Neural cell (in vitro differentiated cells): ENCODE measurements at regions not wholly inside any gene's neighbourhood (a gene's known extent, or its start where the extent isn't known, plus 50 kb on each side); places are given as distances from the start of the nearest gene placed in this dataset.

ENCODE experiments used
- H2AFZ ChIP-seq: fragments of 200-600, 300-800 bp; sonication (generic), shearing (Covaris generic); 2 replicates; pipeline ENCODE4 v1.6.0; 2014; ENCODE audit warnings: low read depth, mild to moderate bottlenecking, antibody characterized with exemption, low read length, moderate library complexity
- H3F3A ChIP-seq: fragments of 200-600 bp; shearing (Covaris generic); 2 replicates; pipeline ENCODE4 v1.6.1; 2016; ENCODE audit warnings: mild to moderate bottlenecking, moderate library complexity, mixed read lengths, antibody characterized with exemption, low read length; ENCODE audit not compliant: insufficient read depth, poor library complexity, severe bottlenecking
- H3K27ac ChIP-seq: fragments of 200-600, 300-800 bp; sonication (generic), shearing (Covaris generic); 2 replicates; pipeline ENCODE4 v1.5.1; 2014; ENCODE audit warnings: mild to moderate bottlenecking, low read length, moderate library complexity
- H3K27me3 ChIP-seq: fragments of 300-800, 200-600 bp; sonication (generic), shearing (Covaris generic); 2 replicates; pipeline ENCODE4 v1.6.0; 2014; ENCODE audit warnings: mild to moderate bottlenecking, low read depth, low read length, moderate library complexity; ENCODE audit not compliant: insufficient read depth
- H3K36me3 ChIP-seq: fragments of 300-800, 200-600 bp; sonication (generic), shearing (Covaris generic); 2 replicates; pipeline ENCODE4 v1.5.1; 2014; ENCODE audit warnings: mild to moderate bottlenecking, antibody characterized with exemption, low read length, moderate library complexity; ENCODE audit not compliant: insufficient read depth
- H3K4me2 ChIP-seq: fragments of 300-800, 200-600 bp; sonication (generic), shearing (Covaris generic); 2 replicates; pipeline ENCODE4 v1.6.0; 2014; ENCODE audit warnings: mild to moderate bottlenecking, low read length
- H3K4me3 ChIP-seq: fragments of 300-800, 200-600 bp; sonication (generic), shearing (Covaris generic); 2 replicates; pipeline ENCODE4 v1.5.1; 2014; ENCODE audit warnings: mild to moderate bottlenecking, low read length, moderate library complexity
- H3K79me2 ChIP-seq: fragments of 200-600 bp; shearing (Covaris generic); replicated peaks from 2 replicates; pipeline ENCODE4 v1.6.0; 2014; ENCODE audit warnings: mild to moderate bottlenecking, low read length, moderate library complexity; ENCODE audit not compliant: insufficient read depth
- H3K9ac ChIP-seq: fragments of 300-800, 200-600 bp; sonication (generic), shearing (Covaris generic); 2 replicates; pipeline ENCODE4 v1.6.1; 2016; ENCODE audit warnings: mild to moderate bottlenecking, low read length, mixed read lengths
- H3K9me2 ChIP-seq: fragments of 200-600 bp; shearing (Covaris generic); 2 replicates; pipeline ENCODE4 v1.6.1; 2016; ENCODE audit warnings: mild to moderate bottlenecking, low read length, mixed read lengths; ENCODE audit not compliant: insufficient read depth
- H3K9me3 ChIP-seq: fragments of 200-600, 300-800 bp; sonication (generic), shearing (Covaris generic); 2 replicates; pipeline ENCODE4 v1.6.1; 2016; ENCODE audit warnings: mild to moderate bottlenecking, mixed run types, low read length, moderate library complexity, mixed read lengths
- H4K20me1 ChIP-seq: fragments of 200-600 bp; shearing (Covaris generic); 2 replicates; pipeline ENCODE4 v1.6.1; 2016; ENCODE audit warnings: mild to moderate bottlenecking, mixed run types; ENCODE audit not compliant: insufficient read depth
- CTCF ChIP-seq: fragments of 450-650 bp; IDR thresholded peaks from 2 replicates; pipeline ENCODE4 v1.5.1; 2014; ENCODE audit warnings: antibody characterized with exemption, mild to moderate bottlenecking, moderate library complexity; ENCODE audit not compliant: poor library complexity, severe bottlenecking
- EP300 ChIP-seq: fragments of 450-650 bp; conservative IDR thresholded peaks from 2 replicates; pipeline ENCODE4 v1.6.1; 2014; ENCODE audit warnings: antibody characterized with exemption, mild to moderate bottlenecking, moderate library complexity; ENCODE audit not compliant: poor library complexity, severe bottlenecking
- EZH2 ChIP-seq: fragments of 200-600, 300-800 bp; shearing (Covaris generic), sonication (generic); IDR thresholded peaks from 2 replicates; pipeline ENCODE4 v1.6.1; 2014; ENCODE audit warnings: antibody characterized with exemption, low read length, borderline replicate concordance, mild to moderate bottlenecking; ENCODE audit not compliant: insufficient read depth, poor library complexity, severe bottlenecking
- MXI1 ChIP-seq: fragments of 450-650 bp; conservative IDR thresholded peaks from 2 replicates; pipeline ENCODE4 v1.6.1; 2014; ENCODE audit warnings: antibody characterized with exemption, mild to moderate bottlenecking; ENCODE audit not compliant: poor library complexity, severe bottlenecking
- POLR2AphosphoS5 ChIP-seq: IDR thresholded peaks from 2 replicates; pipeline ENCODE4 v1.6.1; 2012
- RAD21 ChIP-seq: fragments of 450-650 bp; conservative IDR thresholded peaks from 2 replicates; pipeline ENCODE4 v1.6.1; 2014; ENCODE audit warnings: antibody characterized with exemption, mild to moderate bottlenecking, moderate library complexity
- REST ChIP-seq: IDR thresholded peaks from 2 replicates; pipeline ENCODE4 v1.6.1; 2012; ENCODE audit warnings: borderline replicate concordance
- SMC3 ChIP-seq: fragments of 450-650 bp; conservative IDR thresholded peaks from 2 replicates; pipeline ENCODE4 v1.6.1; 2014; ENCODE audit warnings: antibody characterized with exemption, mild to moderate bottlenecking, moderate library complexity; ENCODE audit not compliant: poor library complexity
- TAF1 ChIP-seq: IDR thresholded peaks from 2 replicates; pipeline ENCODE4 v1.6.1; 2012; ENCODE audit warnings: low read depth

GRCh38 chr11:109480251-109480650 is 58.3 kb downstream of the C11orf87 start:
- Histone ChIP-seq H3K4me3 (no peak overlapping the region), H3K9me2 (no peaks in the 10 kb centered on the region), H3K4me2 (no peak overlapping the region)

GRCh38 chr11:109486129-109486528 is 64.1 kb downstream of the C11orf87 start:
- Histone ChIP-seq H3K9ac (no peak overlapping the region), H2AFZ (no peak overlapping the region), H4K20me1 (no peaks in the 10 kb centered on the region), H3K9me2 (no peaks in the 10 kb centered on the region), H3K27ac (no peak overlapping the region), H3K27me3 (no peaks in the 10 kb centered on the region), H3K79me2 (no peaks in the 10 kb centered on the region), H3K9me3 (no peaks in the 10 kb centered on the region), H3F3A (no peaks in the 10 kb centered on the region), H3K4me3 (no peak overlapping the region), H3K36me3 (no peaks in the 10 kb centered on the region), H3K4me2 (no peak overlapping the region)
- TF ChIP-seq EP300 (no peak), SMC3 (no peak), RAD21 (no peak), CTCF (no peak), REST (no peak), MXI1 (no peak), TAF1 (no peak)

More at GRCh38 chr11:109480251-109480650, 58.3 kb downstream of the C11orf87 start:
- Histone ChIP-seq H3K27me3 (no peaks in the 10 kb centered on the region), H4K20me1 (no peaks in the 10 kb centered on the region), H3F3A (no peaks in the 10 kb centered on the region), H3K27ac (no peak overlapping the region), H3K9me3 (no peaks in the 10 kb centered on the region), H2AFZ (no peak overlapping the region), H3K36me3 (no peaks in the 10 kb centered on the region), H3K9ac (no peak overlapping the region), H3K79me2 (no peaks in the 10 kb centered on the region)
- TF ChIP-seq RAD21 = no peak
- no peak for TF ChIP-seq EP300
- no peak for TF ChIP-seq POLR2AphosphoS5
- no peak for TF ChIP-seq REST
- no peak for TF ChIP-seq CTCF
- no peak for TF ChIP-seq EZH2
- no peak for TF ChIP-seq TAF1
- TF ChIP-seq MXI1 = no peak
- no peak for TF ChIP-seq SMC3
